Tibial nerve (tissue), 4 donors: ENCODE measurements at regions not wholly inside any gene's neighbourhood (a gene's known extent, or its start where the extent isn't known, plus 50 kb on each side); places are given as distances from the start of the nearest gene placed in this dataset.

ENCODE experiments used
- EP300 ChIP-seq, 2 donors: sonication (generic); formaldehyde crosslinking; IDR thresholded peaks; one replicate each; pipeline ENCODE4 v1.6.1; 2017; ENCODE audit warnings: antibody characterized with exemption in 2 of 2, mild to moderate bottlenecking in 1 of 2
- POLR2A ChIP-seq, 2 donors: fragments of 450-650 bp; IDR thresholded peaks; one replicate each; pipeline ENCODE4 v1.6.1; 2017; ENCODE audit warnings: antibody characterized with exemption in 2 of 2, mild to moderate bottlenecking in 2 of 2, moderate library complexity in 2 of 2
- TF ChIP-seq, protein P1 (sequence below), 5 experiments: fragments of 200-600 bp in 3 of 5; fragments of 450-650 bp in 2 of 5; sonication (generic) in 3 of 5; IDR thresholded peaks; one replicate each; pipeline ENCODE4 v1.5.1; 2016 to 2019; ENCODE audit warnings: antibody characterized with exemption in 5 of 5, mild to moderate bottlenecking in 3 of 5, moderate library complexity in 2 of 5

DNA sequence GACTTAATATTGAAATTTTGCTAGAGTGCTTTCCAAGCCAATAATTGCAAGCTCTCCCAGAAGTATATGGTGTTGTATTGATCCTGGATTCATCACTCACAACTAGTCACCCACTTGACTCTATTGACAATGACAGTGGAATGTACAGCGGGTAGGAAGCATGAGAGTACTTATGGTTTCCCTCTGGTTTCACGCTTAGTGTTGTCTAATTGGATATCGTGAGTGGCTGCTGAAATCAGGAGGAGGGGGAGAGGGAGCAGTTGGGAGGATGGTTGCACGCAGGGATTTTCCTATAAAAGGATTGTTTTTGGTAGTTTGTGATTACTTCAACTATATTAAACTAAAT is 1819.5 kb upstream of the TENM3 start:
- no peak for TF ChIP-seq POLR2A (IDR thresholded peaks at IDR 0.05)
- TF ChIP-seq, protein P1, sequence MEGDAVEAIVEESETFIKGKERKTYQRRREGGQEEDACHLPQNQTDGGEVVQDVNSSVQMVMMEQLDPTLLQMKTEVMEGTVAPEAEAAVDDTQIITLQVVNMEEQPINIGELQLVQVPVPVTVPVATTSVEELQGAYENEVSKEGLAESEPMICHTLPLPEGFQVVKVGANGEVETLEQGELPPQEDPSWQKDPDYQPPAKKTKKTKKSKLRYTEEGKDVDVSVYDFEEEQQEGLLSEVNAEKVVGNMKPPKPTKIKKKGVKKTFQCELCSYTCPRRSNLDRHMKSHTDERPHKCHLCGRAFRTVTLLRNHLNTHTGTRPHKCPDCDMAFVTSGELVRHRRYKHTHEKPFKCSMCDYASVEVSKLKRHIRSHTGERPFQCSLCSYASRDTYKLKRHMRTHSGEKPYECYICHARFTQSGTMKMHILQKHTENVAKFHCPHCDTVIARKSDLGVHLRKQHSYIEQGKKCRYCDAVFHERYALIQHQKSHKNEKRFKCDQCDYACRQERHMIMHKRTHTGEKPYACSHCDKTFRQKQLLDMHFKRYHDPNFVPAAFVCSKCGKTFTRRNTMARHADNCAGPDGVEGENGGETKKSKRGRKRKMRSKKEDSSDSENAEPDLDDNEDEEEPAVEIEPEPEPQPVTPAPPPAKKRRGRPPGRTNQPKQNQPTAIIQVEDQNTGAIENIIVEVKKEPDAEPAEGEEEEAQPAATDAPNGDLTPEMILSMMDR (IDR thresholded peaks at IDR 0.05), result no peak
- no peak for TF ChIP-seq EP300 (IDR thresholded peaks at IDR 0.05)
